A673 (cell line): ENCODE measurements at regions not wholly inside any gene's neighbourhood (a gene's known extent, or its start where the extent isn't known, plus 50 kb on each side); places are given as distances from the start of the nearest gene placed in this dataset.

Experiments used
- EZH2 ChIP-seq: fragments of 200-600 bp; sonication (generic); IDR thresholded peaks from 2 replicates; pipeline ENCODE4 v1.6.1; 2017; ENCODE audit warnings: borderline replicate concordance, low read depth, mild to moderate bottlenecking, mixed read lengths, antibody characterized with exemption, low read length; ENCODE audit not compliant: poor library complexity, severe bottlenecking
- TF ChIP-seq, protein P1 (sequence below): fragments of 300-800, 200-600 bp; sonication (generic); conservative IDR thresholded peaks from 2 replicates; pipeline ENCODE4 v1.5.1; 2017; ENCODE audit warnings: low read depth, mild to moderate bottlenecking, antibody characterized with exemption, low read length, moderate library complexity, mixed read lengths

- TF ChIP-seq, protein P1, sequence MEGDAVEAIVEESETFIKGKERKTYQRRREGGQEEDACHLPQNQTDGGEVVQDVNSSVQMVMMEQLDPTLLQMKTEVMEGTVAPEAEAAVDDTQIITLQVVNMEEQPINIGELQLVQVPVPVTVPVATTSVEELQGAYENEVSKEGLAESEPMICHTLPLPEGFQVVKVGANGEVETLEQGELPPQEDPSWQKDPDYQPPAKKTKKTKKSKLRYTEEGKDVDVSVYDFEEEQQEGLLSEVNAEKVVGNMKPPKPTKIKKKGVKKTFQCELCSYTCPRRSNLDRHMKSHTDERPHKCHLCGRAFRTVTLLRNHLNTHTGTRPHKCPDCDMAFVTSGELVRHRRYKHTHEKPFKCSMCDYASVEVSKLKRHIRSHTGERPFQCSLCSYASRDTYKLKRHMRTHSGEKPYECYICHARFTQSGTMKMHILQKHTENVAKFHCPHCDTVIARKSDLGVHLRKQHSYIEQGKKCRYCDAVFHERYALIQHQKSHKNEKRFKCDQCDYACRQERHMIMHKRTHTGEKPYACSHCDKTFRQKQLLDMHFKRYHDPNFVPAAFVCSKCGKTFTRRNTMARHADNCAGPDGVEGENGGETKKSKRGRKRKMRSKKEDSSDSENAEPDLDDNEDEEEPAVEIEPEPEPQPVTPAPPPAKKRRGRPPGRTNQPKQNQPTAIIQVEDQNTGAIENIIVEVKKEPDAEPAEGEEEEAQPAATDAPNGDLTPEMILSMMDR, result no peak
- no peak for TF ChIP-seq EZH2
Observed at GRCh38 chr16:5838725-5839124, 741.1 kb upstream of the EEF2KMT start.
